GM23338 (cell line): ENCODE measurements at regions not wholly inside any gene's neighbourhood (a gene's known extent, or its start where the extent isn't known, plus 50 kb on each side); places are given as distances from the start of the nearest gene placed in this dataset.

Source experiments
- ATAC-seq: fragments of 200-7000 bp; cut with Tn5 transposase; 3 replicates; pipeline ENCODE4 v1.9.1; 2020
- DNase-seq: peaks from one replicate; pipeline ENCODE4 v3.0.0-alpha.2; 2015; ENCODE audit warnings: low spot score
- H2AFZ ChIP-seq: fragments of 200-600 bp; sonication (generic); 2 replicates; pipeline ENCODE4 v1.8.0; 2016; ENCODE audit warnings: antibody characterized with exemption, mild to moderate bottlenecking, moderate library complexity
- H3F3A ChIP-seq: fragments of 200-600 bp; sonication (generic); replicated peaks from 2 replicates; pipeline ENCODE4 v1.8.0; 2017; ENCODE audit warnings: antibody characterized with exemption, mixed run types, low read depth
- H3K27ac ChIP-seq: fragments of 200-600 bp; sonication (generic); 2 replicates; pipeline ENCODE4 v1.6.1; 2016; ENCODE audit warnings: low read depth
- H3K27me3 ChIP-seq: fragments of 200-600 bp; sonication (generic); 2 replicates; pipeline ENCODE4 v1.8.0; 2016; ENCODE audit warnings: mild to moderate bottlenecking, mixed run types, moderate library complexity; ENCODE audit not compliant: insufficient read depth
- H3K36me3 ChIP-seq: fragments of 200-600 bp; sonication (generic); 2 replicates; pipeline ENCODE4 v1.8.0; 2016; ENCODE audit warnings: mild to moderate bottlenecking; ENCODE audit not compliant: insufficient read depth
- H3K4me1 ChIP-seq: fragments of 200-600 bp; sonication (generic); 2 replicates; pipeline ENCODE4 v1.8.0; 2016; ENCODE audit warnings: mild to moderate bottlenecking, moderate library complexity; ENCODE audit not compliant: insufficient read depth
- H3K4me2 ChIP-seq: fragments of 200-600 bp; sonication (generic); 2 replicates; pipeline ENCODE4 v1.7.1; 2017; ENCODE audit warnings: mixed run types
- H3K4me3 ChIP-seq: fragments of 200-600 bp; sonication (generic); 2 replicates; pipeline ENCODE4 v1.6.1; 2016; ENCODE audit warnings: mixed run types
- H3K79me2 ChIP-seq: fragments of 200-600 bp; sonication (generic); replicated peaks from 2 replicates; pipeline ENCODE4 v1.8.0; 2017; ENCODE audit warnings: mild to moderate bottlenecking; ENCODE audit not compliant: insufficient read depth
- H3K9me2 ChIP-seq: fragments of 200-600 bp; sonication (generic); 2 replicates; pipeline ENCODE4 v1.8.0; 2017; ENCODE audit not compliant: insufficient read depth
- H4K20me1 ChIP-seq: fragments of 200-600 bp; sonication (generic); replicated peaks from 2 replicates; pipeline ENCODE4 v1.8.0; 2017; ENCODE audit warnings: mild to moderate bottlenecking; ENCODE audit not compliant: insufficient read depth
- H3K27ac Mint-ChIP-seq: 2 replicates; pipeline ENCODE4 v1.8.0; 2020; ENCODE audit warnings: inconsistent platforms, mild to moderate bottlenecking, moderate library complexity, mixed read lengths
- H3K27me3 Mint-ChIP-seq: 3 replicates; pipeline ENCODE4 v1.8.0; 2022; ENCODE audit warnings: low read depth, mild to moderate bottlenecking, moderate library complexity, mixed read lengths, inconsistent platforms; ENCODE audit not compliant: insufficient read depth, poor library complexity
- H3K36me3 Mint-ChIP-seq: 3 replicates; pipeline ENCODE4 v1.8.0; 2021; ENCODE audit warnings: low read depth, mild to moderate bottlenecking, inconsistent platforms, moderate library complexity, mixed read lengths
- H3K4me1 Mint-ChIP-seq: 3 replicates; pipeline ENCODE4 v1.8.0; 2020; ENCODE audit warnings: mild to moderate bottlenecking, inconsistent platforms, mixed read lengths
- H3K4me3 Mint-ChIP-seq: 3 replicates; pipeline ENCODE4 v1.8.0; 2021; ENCODE audit warnings: moderate library complexity, mild to moderate bottlenecking, inconsistent platforms, mixed read lengths
- H3K9me3 Mint-ChIP-seq: 3 replicates; pipeline ENCODE4 v1.8.0; 2020; ENCODE audit warnings: moderate library complexity, mild to moderate bottlenecking, inconsistent platforms, mixed read lengths
- CREB1 ChIP-seq: fragments of 250-450 bp; sonication (Bioruptor Pico); IDR thresholded peaks from 2 replicates; pipeline ENCODE4 v1.5.0; 2020; ENCODE audit warnings: low read depth, mild to moderate bottlenecking, moderate library complexity
- JUNB ChIP-seq: IDR thresholded peaks from one replicate; pipeline ENCODE4 v1.6.1; 2016; ENCODE audit warnings: antibody characterized with exemption; ENCODE audit not compliant: unreplicated experiment
- NANOG ChIP-seq: IDR thresholded peaks from 2 replicates; pipeline ENCODE4 v1.6.1; 2016; ENCODE audit warnings: antibody characterized with exemption, borderline replicate concordance
- POLR2AphosphoS5 ChIP-seq: IDR thresholded peaks from 2 replicates; pipeline ENCODE4 v1.6.1; 2016; ENCODE audit warnings: antibody characterized with exemption, low read depth
- STAT1 ChIP-seq: IDR thresholded peaks from one replicate; pipeline ENCODE4 v1.6.1; 2016; ENCODE audit warnings: antibody characterized with exemption; ENCODE audit not compliant: unreplicated experiment
- ZNF114 ChIP-seq: fragments of 250-450 bp; sonication (Bioruptor Pico); IDR thresholded peaks from 2 replicates; pipeline ENCODE4 v1.5.0; 2020; ENCODE audit warnings: mild to moderate bottlenecking, moderate library complexity
- ZNF331 ChIP-seq: fragments of 250-450 bp; sonication (Bioruptor Pico); IDR thresholded peaks from 2 replicates; pipeline ENCODE4 v1.5.0; 2020; ENCODE audit warnings: low read depth, mild to moderate bottlenecking, moderate library complexity
- TF ChIP-seq, protein P1 (sequence below): IDR thresholded peaks from 2 replicates; pipeline ENCODE4 v1.6.1; 2016; ENCODE audit warnings: antibody characterized with exemption
- TF ChIP-seq, protein P2 (sequence below): fragments of 250-450 bp; sonication (Bioruptor Pico); IDR thresholded peaks from 2 replicates; pipeline ENCODE4 v1.5.0; 2020; ENCODE audit warnings: mild to moderate bottlenecking, moderate library complexity

DNA sequence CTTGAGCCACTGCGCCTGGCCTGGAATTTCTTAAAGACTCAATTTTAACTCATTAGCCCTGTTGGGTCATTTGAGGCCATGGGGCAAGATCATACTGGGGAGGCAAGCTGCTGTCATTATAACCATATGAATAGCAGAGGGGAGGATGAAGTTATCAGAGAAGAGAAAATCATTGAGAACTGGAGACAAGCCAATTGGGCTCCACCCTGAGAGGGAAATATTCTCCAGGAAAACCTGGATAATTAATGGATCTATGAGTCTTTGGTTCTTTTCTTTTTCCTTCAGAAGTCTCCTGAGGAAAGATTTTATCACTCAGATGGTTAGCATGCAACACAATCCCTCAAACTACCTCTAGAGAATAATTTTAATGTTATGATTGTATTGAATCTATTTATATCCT lies 569.6 kb upstream of the TUSC1 start:
- Mint-ChIP-seq H3K4me3 (no peak overlapping the region), H3K9me3 (peaks cover 24% of the 10 kb centered on the region), H3K4me1 (no peaks in the 10 kb centered on the region), H3K36me3 (peaks cover 22% of the 10 kb centered on the region), H3K27me3 (peaks cover 3% of the 10 kb centered on the region), H3K27ac (no peak overlapping the region)
- Histone ChIP-seq H3K79me2 (no peaks in the 10 kb centered on the region), H2AFZ (no peak overlapping the region), H3K9me2 (peaks cover 7% of the 10 kb centered on the region; the same call in 1 of the 2 replicates), H3K27me3 (no peaks in the 10 kb centered on the region), H3F3A (no peaks in the 10 kb centered on the region), H4K20me1 (no peaks in the 10 kb centered on the region), H3K36me3 (no peaks in the 10 kb centered on the region), H3K27ac (no peak overlapping the region), H3K4me2 (no peak overlapping the region), H3K4me1 (no peaks in the 10 kb centered on the region), H3K4me3 (no peak overlapping the region)
- no peak for ATAC-seq
- TF ChIP-seq ZNF331 (CRISPR knock-in tag): no peak
- TF ChIP-seq, protein P1, sequence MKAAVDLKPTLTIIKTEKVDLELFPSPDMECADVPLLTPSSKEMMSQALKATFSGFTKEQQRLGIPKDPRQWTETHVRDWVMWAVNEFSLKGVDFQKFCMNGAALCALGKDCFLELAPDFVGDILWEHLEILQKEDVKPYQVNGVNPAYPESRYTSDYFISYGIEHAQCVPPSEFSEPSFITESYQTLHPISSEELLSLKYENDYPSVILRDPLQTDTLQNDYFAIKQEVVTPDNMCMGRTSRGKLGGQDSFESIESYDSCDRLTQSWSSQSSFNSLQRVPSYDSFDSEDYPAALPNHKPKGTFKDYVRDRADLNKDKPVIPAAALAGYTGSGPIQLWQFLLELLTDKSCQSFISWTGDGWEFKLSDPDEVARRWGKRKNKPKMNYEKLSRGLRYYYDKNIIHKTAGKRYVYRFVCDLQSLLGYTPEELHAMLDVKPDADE: no peak
- TF ChIP-seq CREB1 (CRISPR knock-in tag): no peak
- no peak for DNase-seq

DNA sequence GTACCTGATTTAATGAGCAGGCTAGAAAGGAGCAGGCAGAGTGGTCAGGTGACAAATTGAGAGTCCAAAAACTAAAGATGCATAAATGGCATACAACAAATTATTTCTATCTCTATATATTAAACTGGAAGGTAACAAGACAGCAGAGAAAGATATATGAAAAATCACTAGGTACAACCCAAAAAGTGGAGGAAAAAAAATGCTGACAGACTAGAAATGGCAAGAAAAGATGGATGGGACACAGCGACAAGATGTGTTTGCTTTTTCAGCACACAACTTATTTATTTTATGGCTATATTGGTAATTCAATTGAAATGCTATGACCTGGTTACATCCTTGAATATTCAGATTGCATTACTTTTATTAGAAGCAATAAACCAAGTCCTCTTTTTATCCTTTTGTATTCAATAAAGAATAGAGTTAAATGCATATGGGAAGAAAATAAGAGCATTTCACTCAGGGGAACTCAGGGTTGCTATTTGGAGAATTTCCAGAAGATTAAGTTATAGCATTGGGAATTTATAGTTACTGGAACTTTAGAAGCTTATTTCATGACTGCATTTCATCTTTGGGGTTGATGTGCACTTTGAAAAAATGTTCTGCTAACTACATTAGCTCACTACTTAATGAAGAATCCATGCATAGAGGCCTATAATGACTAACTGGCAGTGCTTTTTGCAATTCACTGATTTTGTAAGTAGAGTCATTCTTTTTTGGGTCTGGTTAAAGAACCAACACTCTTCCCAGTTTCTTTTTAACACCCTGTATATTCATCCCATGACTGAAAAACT lies 566.6 kb upstream of the TUSC1 start:
- DNase-seq: no peak
- H3K9me3 Mint-ChIP-seq: peaks cover 20% of the 10 kb centered on the region

More for the DNA sequence above, 566.6 kb upstream of the TUSC1 start:
- no peak for ATAC-seq
- Histone ChIP-seq H3K4me3 (no peak overlapping the region), H3K79me2 (no peaks in the 10 kb centered on the region), H2AFZ (no peak overlapping the region), H4K20me1 (no peaks in the 10 kb centered on the region), H3K4me2 (no peak overlapping the region), H3K36me3 (no peaks in the 10 kb centered on the region), H3K4me1 (no peaks in the 10 kb centered on the region), H3F3A (no peaks in the 10 kb centered on the region), H3K27ac (no peak overlapping the region), H3K27me3 (no peaks in the 10 kb centered on the region), H3K9me2 (peaks cover 7% of the 10 kb centered on the region; the same call in 1 of the 2 replicates)
- no peaks in the 10 kb centered on the region for H3K4me1 Mint-ChIP-seq
- no peak overlapping the region for H3K27ac Mint-ChIP-seq
- no peak overlapping the region for H3K4me3 Mint-ChIP-seq
- peaks cover 3% of the 10 kb centered on the region for H3K27me3 Mint-ChIP-seq
- TF ChIP-seq ZNF114 (CRISPR knock-in tag): no peak
- TF ChIP-seq ZNF331 (CRISPR knock-in tag): no peak
- no peak for TF ChIP-seq NANOG
- no peak for TF ChIP-seq JUNB
- no peak for TF ChIP-seq POLR2AphosphoS5
- TF ChIP-seq, protein P1: no peak
- TF ChIP-seq, protein P2, sequence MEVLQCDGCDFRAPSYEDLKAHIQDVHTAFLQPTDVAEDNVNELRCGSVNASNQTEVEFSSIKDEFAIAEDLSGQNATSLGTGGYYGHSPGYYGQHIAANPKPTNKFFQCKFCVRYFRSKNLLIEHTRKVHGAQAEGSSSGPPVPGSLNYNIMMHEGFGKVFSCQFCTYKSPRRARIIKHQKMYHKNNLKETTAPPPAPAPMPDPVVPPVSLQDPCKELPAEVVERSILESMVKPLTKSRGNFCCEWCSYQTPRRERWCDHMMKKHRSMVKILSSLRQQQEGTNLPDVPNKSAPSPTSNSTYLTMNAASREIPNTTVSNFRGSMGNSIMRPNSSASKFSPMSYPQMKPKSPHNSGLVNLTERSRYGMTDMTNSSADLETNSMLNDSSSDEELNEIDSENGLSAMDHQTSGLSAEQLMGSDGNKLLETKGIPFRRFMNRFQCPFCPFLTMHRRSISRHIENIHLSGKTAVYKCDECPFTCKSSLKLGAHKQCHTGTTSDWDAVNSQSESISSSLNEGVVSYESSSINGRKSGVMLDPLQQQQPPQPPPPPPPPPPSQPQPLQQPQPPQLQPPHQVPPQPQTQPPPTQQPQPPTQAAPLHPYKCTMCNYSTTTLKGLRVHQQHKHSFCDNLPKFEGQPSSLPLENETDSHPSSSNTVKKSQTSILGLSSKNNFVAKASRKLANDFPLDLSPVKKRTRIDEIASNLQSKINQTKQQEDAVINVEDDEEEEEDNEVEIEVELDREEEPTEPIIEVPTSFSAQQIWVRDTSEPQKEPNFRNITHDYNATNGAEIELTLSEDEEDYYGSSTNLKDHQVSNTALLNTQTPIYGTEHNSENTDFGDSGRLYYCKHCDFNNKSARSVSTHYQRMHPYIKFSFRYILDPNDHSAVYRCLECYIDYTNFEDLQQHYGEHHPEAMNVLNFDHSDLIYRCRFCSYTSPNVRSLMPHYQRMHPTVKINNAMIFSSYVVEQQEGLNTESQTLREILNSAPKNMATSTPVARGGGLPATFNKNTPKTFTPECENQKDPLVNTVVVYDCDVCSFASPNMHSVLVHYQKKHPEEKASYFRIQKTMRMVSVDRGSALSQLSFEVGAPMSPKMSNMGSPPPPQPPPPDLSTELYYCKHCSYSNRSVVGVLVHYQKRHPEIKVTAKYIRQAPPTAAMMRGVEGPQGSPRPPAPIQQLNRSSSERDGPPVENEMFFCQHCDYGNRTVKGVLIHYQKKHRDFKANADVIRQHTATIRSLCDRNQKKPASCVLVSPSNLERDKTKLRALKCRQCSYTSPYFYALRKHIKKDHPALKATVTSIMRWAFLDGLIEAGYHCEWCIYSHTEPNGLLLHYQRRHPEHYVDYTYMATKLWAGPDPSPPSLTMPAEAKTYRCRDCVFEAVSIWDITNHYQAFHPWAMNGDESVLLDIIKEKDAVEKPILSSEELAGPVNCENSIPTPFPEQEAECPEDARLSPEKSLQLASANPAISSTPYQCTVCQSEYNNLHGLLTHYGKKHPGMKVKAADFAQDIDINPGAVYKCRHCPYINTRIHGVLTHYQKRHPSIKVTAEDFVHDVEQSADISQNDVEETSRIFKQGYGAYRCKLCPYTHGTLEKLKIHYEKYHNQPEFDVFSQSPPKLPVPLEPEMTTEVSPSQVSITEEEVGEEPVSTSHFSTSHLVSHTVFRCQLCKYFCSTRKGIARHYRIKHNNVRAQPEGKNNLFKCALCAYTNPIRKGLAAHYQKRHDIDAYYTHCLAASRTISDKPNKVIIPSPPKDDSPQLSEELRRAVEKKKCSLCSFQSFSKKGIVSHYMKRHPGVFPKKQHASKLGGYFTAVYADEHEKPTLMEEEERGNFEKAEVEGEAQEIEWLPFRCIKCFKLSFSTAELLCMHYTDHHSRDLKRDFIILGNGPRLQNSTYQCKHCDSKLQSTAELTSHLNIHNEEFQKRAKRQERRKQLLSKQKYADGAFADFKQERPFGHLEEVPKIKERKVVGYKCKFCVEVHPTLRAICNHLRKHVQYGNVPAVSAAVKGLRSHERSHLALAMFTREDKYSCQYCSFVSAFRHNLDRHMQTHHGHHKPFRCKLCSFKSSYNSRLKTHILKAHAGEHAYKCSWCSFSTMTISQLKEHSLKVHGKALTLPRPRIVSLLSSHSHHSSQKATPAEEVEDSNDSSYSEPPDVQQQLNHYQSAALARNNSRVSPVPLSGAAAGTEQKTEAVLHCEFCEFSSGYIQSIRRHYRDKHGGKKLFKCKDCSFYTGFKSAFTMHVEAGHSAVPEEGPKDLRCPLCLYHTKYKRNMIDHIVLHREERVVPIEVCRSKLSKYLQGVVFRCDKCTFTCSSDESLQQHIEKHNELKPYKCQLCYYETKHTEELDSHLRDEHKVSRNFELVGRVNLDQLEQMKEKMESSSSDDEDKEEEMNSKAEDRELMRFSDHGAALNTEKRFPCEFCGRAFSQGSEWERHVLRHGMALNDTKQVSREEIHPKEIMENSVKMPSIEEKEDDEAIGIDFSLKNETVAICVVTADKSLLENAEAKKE (CRISPR knock-in tag): no peak
- no peak for TF ChIP-seq STAT1
- H3K36me3 Mint-ChIP-seq: peaks cover 15% of the 10 kb centered on the region
